ENCODE measurements at regions not wholly inside any gene's neighbourhood (a gene's known extent, or its start where the extent isn't known, plus 50 kb on each side); places are given as distances from the start of the nearest gene placed in this dataset.

DNA sequence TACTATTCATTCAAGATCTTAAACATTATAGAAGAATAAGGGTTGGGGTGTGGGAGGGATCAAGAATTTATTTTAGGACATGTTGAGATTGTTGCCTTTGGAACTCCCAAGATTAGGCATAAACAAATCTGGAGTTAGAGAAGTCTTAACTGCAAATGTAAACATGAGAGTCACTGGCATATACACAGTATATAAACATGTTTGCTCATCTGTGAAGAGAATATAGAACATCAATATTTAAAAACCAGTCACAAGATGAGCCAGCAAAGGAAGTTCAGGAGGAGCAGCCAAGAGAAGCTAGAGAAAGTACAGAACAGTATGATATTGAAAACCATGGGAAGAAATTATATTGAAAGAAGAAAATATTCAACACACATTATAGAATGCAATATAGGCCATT is 638.6 kb upstream of the SLC39A10 start:
- Histone ChIP-seq H3K27ac (ENCODE audit: control insufficient read depth, insufficient read depth) (no peak overlapping the region), H3K36me3 (ENCODE audit: control insufficient read depth in 2 of 2, insufficient read depth in 2 of 2, low read length in 1 of 2) (no peaks in the 10 kb centered on the region), H3K27me3 (replicated peaks in 1 of 2; ENCODE audit: control insufficient read depth in 2 of 2, insufficient read depth in 2 of 2, low read length in 1 of 2) (no peaks in the 10 kb centered on the region), H3K9me3 (replicated peaks; ENCODE audit: control insufficient read depth, insufficient read depth, low read length) (no peaks in the 10 kb centered on the region), H3K9ac (ENCODE audit: control insufficient read depth, insufficient read depth, low read length) (no peak overlapping the region), H3K4me1 (ENCODE audit: control insufficient read depth, insufficient read depth, low read length) (peaks cover 3% of the 10 kb centered on the region; the same call in 1 of the 2 replicates), H3K79me2 (ENCODE audit: control insufficient read depth, insufficient read depth, low read length) (no peaks in the 10 kb centered on the region), H2AFZ (ENCODE audit: control insufficient read depth, low read depth, low read length) (no peak overlapping the region), H4K20me1 (ENCODE audit: control insufficient read depth, insufficient read depth) (no peaks in the 10 kb centered on the region), H3K4me3 (no peak overlapping the region), H3K4me2 (ENCODE audit: control insufficient read depth, insufficient read depth) (no peak overlapping the region)
- no peak for FAIRE-seq
- no peak for TF ChIP-seq EP300 (IDR thresholded peaks at IDR 0.05; ENCODE audit: borderline replicate concordance in 1 of 2, control insufficient read depth in 1 of 2, low read depth in 2 of 2, low read length in 2 of 2)
- no peak for TF ChIP-seq E2F8 (IDR thresholded peaks at IDR 0.05; ENCODE audit: low read depth, partially characterized antibody)
- TF ChIP-seq POLR2A (IDR thresholded peaks at IDR 0.05; ENCODE audit: low read depth, low read length): no peak
- no peak for TF ChIP-seq ASH2L (IDR thresholded peaks at IDR 0.05; ENCODE audit: borderline replicate concordance, low read depth)
- TF ChIP-seq SREBF1 (IDR thresholded peaks at IDR 0.05; ENCODE audit: low read length): no peak
- TF ChIP-seq BCL11A (IDR thresholded peaks at IDR 0.05; ENCODE audit: low read depth, low read length): no peak
- no peak for TF ChIP-seq BRCA1 (IDR thresholded peaks at IDR 0.05; ENCODE audit: low read depth, low read length)
- TF ChIP-seq HCFC1 (IDR thresholded peaks at IDR 0.05; ENCODE audit: low read length): no peak
- no peak for TF ChIP-seq GABPA (IDR thresholded peaks at IDR 0.05; ENCODE audit: low read depth)
- TF ChIP-seq POLR2AphosphoS2 (IDR thresholded peaks at IDR 0.05; ENCODE audit: low read depth, low read length): no peak
- no peak for TF ChIP-seq NBN (IDR thresholded peaks at IDR 0.05)
- TF ChIP-seq NRF1 (conservative IDR thresholded peaks at IDR 0.05; ENCODE audit: low read depth, low read length): no peak
- TF ChIP-seq SIX5 (IDR thresholded peaks at IDR 0.05; ENCODE audit: low read depth, low read length, severe bottlenecking): no peak
- CTCF ChIA-PET: interaction anchor here (2.2 kb wide), 1 partner anchor 9 kb away, joined by 7 read pairs; no protein-coding TSS in a partner anchor
- no TSS peak for BruUV-seq (replicated peaks)
- POLR2A ChIA-PET: interaction anchor here (0.6 kb wide), 1 partner anchor 661 kb away, joined by 3 read pairs; no protein-coding TSS in a partner anchor
- SMC1A ChIA-PET (ENCODE audit: uncharacterized antibody, unreplicated experiment): no interaction called here
- intact Hi-C loops (cut with micrococcal nuclease; ENCODE audit: unreplicated experiment): no loop called here
- ATAC-seq: no peak
- in situ Hi-C loops (cut with MboI): no loop called here
- RAD21 ChIA-PET (ENCODE audit: unreplicated experiment): no interaction called here
- no peak for DNase-seq (ENCODE audit: low read depth, low spot score)

All from GM12878 (cell line).